Astrocyte of the hippocampus (primary cell): ENCODE measurements at regions not wholly inside any gene's neighbourhood (a gene's known extent, or its start where the extent isn't known, plus 50 kb on each side); places are given as distances from the start of the nearest gene placed in this dataset.
"Not testable (repeated sequence)": the region's sequence is repeated elsewhere in the genome, so short reads cannot be mapped to it uniquely, and the experiment has no call there.

Experiments used
- DNase-seq: peaks from one replicate; pipeline ENCODE4 v3.0.0; 2011; ENCODE audit warnings: low read depth, low spot score

- no peak for DNase-seq
Measured at GRCh38 chr22:48923996-48924395, 903.7 kb downstream of the BRD1 start.

GRCh38 chr22:48923165-48923865, 904.4 kb downstream of the BRD1 start:
- no peak for DNase-seq

- DNase-seq, result no peak
Measured at GRCh38 chr22:48921411-48921903, 906.2 kb downstream of the BRD1 start.

- DNase-seq, result no peak
Measured at GRCh38 chr22:48920776-48921241, 906.9 kb downstream of the BRD1 start.

GRCh38 chr22:48919851-48920589, 907.7 kb downstream of the BRD1 start:
- no peak for DNase-seq

GRCh38 chr22:48919187-48919590, 908.5 kb downstream of the BRD1 start:
- DNase-seq, result no peak

- DNase-seq, result no peak
Measured at GRCh38 chr22:48918585-48919186, 909.0 kb downstream of the BRD1 start.

- not testable (repeated sequence) for DNase-seq
Measured at GRCh38 chr22:48912356-48913066, 915.2 kb downstream of the BRD1 start.

- not testable (repeated sequence) for DNase-seq
Measured at GRCh38 chr22:48911647-48912046, 916.0 kb downstream of the BRD1 start.

GRCh38 chr22:48911067-48911466, 916.6 kb downstream of the BRD1 start:
- not testable (repeated sequence) for DNase-seq

- DNase-seq, result no peak
Measured at GRCh38 chr22:48908547-48908946, 919.1 kb downstream of the BRD1 start.

GRCh38 chr22:48907591-48907990, 920.1 kb downstream of the BRD1 start:
- no peak for DNase-seq

- DNase-seq, result no peak
Measured at GRCh38 chr22:48906216-48906835, 921.3 kb downstream of the BRD1 start.

GRCh38 chr22:48905206-48905975, 922.3 kb downstream of the BRD1 start:
- no peak for DNase-seq

GRCh38 chr22:48902983-48903650, 924.6 kb downstream of the BRD1 start:
- no peak for DNase-seq

GRCh38 chr22:48902001-48902869, 925.4 kb downstream of the BRD1 start:
- no peak for DNase-seq

GRCh38 chr22:48901324-48901723, 926.3 kb downstream of the BRD1 start:
- DNase-seq, result no peak

GRCh38 chr22:48900626-48901025, 927.0 kb downstream of the BRD1 start:
- DNase-seq, result no peak

GRCh38 chr22:48900327-48900597, 927.4 kb downstream of the BRD1 start:
- no peak for DNase-seq
